GM21786 (cell line): ENCODE measurements at regions not wholly inside any gene's neighbourhood (a gene's known extent, or its start where the extent isn't known, plus 50 kb on each side); places are given as distances from the start of the nearest gene placed in this dataset.

ENCODE experiments used
- ATAC-seq: cut with Tn5 transposase; IDR thresholded peaks from one replicate; pipeline ENCODE4 v1.9.1; 2021; ENCODE audit not compliant: unreplicated experiment

- no peak for ATAC-seq
These were observed 460.6 kb upstream of the NR2F2 start for GRCh38 chr15:95869920-95870319.

DNA sequence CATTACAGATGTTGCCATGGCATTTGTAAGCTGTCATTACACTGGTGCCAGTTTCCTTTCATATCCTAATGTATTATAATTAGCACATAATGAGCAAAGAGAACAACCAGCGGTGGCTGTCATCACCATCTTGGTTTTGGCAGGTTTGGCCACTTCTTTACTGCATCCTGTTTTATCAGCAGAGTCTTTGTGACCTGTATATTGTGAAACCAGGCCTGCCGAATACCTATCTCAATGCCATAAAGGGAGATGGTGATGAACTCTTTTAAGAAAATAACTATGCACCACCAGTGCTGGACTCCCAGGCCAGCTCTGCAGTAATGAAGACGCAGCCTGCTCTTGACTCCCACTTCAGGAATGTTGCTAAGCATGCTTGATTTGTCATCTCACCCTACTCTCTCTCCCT is 458.1 kb upstream of the NR2F2 start:
- no peak for ATAC-seq

- ATAC-seq: no peak
These were observed 455.9 kb upstream of the NR2F2 start for GRCh38 chr15:95874637-95875036.

DNA sequence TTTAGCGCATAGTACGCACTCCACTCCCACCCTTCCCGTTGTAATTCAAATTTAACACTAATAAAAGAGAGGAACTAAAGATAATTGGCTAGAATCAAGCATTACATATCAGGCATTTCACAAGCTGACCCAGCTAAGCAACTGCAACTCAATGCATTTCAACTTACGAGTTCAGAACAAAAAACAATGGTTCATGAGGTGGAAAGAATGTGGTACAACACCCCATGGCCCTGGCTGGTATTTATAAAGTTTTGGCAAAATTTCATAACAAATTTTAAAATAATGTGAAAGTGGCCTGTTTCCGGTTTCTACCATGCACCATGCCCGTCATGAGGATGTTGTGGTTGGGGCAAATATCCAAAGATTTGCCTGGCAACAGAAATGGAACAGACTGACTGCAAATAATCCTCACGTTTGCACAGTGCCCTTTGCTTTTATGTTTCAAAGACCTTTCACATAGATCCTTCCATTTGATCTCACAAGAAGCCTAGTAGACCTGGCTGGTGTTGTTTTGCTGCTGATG is 455.3 kb upstream of the NR2F2 start:
- ATAC-seq: no peak

- no peak for ATAC-seq
These were observed 450.4 kb upstream of the NR2F2 start for GRCh38 chr15:95880031-95880570.

DNA sequence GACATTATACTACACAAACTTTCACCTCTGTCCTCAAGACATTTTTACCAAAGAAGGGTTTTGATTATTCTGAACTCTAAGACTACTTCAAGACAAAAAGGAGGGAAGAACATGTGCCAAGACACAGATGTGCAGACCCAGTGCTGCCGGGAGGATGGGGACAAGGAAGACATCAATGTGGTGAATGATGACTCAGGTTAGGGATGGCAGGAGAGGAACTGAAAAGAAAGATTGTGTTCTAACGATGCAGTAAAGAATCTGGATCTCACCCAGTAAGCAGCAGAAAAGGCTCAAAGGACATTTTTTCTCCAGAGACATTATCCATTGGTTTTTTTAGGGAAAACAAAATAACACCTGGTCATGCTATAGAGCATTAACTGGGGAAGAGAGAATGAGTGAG is 449.9 kb upstream of the NR2F2 start:
- ATAC-seq: no peak

- no peak for ATAC-seq
These were observed 447.4 kb upstream of the NR2F2 start for GRCh38 chr15:95883064-95883463.

- no peak for ATAC-seq
These were observed 446.2 kb upstream of the NR2F2 start for GRCh38 chr15:95884276-95884675.

- ATAC-seq: no peak
These were observed 442.7 kb upstream of the NR2F2 start for GRCh38 chr15:95887666-95888390.

DNA sequence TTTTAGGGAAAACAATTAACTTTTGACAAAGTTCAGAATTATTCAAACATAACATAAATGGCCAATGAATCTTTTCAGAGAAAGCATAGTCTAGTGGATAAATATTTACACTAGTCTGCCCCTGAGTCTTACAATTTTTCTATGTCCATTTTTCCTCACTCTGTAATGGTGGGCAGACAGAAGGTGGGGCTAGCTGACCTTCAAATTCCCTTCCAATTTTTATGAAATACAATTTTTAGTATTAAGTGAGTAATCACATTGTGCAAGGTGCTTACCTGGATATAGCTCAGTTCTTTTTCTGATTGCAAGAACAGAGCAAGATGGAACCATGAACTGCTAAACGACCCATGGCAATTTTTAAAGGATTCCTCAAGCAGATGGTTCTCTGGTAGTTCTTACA is 441.7 kb upstream of the NR2F2 start:
- ATAC-seq: no peak

GRCh38 chr15:95894407-95894956 is 436.0 kb upstream of the NR2F2 start:
- no peak for ATAC-seq

GRCh38 chr15:95895508-95895907 is 435.0 kb upstream of the NR2F2 start:
- ATAC-seq: no peak

DNA sequence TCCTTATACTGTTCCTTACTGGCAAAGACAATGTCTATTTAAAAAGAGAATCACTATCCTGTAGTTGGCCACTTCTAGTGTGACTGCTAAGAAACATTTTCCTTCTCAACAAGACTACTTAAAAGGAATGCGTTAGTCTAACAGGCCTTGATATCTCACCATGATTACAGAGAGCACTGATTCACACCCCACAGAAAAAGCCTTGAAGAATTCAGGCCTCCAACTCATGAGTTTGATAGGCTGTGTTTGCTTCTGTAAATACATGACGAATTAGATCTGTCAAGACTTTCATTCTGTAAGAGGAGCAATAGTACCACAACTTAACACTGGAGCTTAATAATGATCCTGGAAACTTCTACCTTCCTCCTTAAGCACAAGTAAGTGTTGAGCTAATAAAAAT is 432.8 kb upstream of the NR2F2 start:
- no peak for ATAC-seq

- ATAC-seq: no peak
These were observed 431.7 kb upstream of the NR2F2 start for GRCh38 chr15:95898761-95899160.

GRCh38 chr15:95901271-95901670 is 429.2 kb upstream of the NR2F2 start:
- ATAC-seq: no peak

GRCh38 chr15:95902606-95903005 is 427.9 kb upstream of the NR2F2 start:
- no peak for ATAC-seq

- no peak for ATAC-seq
These were observed 427.1 kb upstream of the NR2F2 start for GRCh38 chr15:95903352-95903751.

DNA sequence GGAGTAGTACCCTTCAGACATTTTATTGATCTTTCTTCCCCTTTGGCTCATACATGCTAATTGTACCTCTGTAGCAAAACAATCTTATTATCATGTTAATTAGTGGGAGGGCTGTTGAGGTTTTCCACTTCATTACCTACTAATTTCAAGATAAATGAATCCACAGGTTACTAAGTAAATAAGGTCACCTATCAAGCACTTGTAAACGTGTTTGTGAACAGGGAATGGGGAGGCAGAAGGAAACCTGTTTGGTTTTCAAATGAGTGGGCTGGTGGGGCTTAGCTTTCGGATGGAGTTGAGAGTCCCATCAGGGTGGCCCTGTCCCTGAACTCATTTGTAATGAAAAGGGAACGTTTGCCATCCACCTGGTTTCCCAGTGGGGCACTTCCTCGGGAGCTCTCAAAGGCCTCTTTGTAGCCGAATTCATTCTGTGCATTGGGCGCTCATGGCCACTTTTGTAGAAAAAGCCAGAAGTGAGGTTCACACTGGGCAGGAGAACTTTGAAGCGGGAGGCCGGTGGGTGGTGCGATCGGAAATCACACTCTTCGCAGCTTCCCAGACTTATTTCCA is 419.8 kb upstream of the NR2F2 start:
- no peak for ATAC-seq

DNA sequence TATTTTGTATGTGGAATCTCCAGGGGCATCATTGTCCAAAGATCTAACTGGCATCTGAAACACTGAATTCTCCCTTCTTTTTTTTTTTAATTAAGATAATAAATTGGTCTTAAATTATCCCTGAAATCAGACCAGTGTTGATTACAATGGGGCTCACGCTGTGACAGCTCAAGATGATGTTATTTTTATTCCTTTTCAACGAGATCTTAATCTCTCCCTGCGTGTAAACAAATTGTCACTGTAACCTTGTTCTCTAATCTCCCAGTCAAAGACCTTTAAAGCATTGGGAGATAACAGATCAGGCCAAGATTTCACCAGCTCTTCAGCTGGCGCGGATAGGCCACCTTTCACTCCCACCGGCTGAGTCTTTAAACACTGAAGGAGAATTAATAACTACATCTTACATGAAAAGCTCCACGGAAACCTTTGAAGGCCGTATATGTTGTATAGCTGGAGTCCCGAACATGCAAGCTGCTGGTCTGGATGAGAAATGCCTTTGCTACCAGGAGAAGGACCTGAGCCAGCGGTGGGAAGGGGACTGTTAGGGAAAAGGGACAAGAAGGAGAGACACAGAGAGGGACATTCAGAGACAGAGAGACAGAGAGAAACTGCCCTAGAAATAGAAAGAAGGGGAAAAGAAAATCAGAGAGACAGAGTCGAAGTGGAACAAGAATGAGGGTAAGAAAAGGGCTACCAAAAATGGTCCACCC is 418.8 kb upstream of the NR2F2 start:
- no peak for ATAC-seq

DNA sequence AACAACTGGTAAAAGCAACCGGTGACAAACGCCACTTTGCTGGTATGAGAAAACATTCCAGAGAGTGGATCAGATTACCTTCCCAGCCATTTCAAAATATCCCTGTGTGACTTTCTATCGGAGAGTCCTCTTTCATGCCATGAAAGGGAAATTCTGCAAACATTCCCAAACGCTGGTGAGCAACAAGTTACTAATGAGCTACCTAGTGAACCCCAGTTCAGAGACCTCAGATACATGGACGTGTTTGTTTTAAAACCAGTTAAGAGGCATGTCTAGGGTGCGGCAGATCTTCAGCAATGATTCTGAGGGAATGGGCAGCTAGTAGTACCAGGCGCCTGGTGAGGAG is 418.2 kb upstream of the NR2F2 start:
- no peak for ATAC-seq

DNA sequence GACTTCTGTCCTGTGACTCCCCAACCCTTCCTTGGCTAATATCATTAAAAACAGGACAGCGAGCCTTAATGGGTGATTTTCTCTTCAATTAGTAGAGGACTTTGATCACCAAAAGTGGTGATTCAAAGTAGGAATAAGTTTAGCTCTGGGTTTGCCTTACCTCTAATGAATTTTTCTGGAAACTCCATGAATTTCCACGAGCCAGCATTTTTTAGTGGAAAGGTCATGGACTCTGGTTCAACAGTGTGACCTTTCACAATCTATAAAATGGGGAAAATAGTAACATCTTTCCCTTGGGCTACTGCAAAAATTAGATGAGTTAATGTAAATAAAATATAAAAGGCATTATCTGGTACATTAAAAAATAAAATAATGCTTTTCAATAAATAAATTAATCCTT is 417.8 kb upstream of the NR2F2 start:
- ATAC-seq: no peak

DNA sequence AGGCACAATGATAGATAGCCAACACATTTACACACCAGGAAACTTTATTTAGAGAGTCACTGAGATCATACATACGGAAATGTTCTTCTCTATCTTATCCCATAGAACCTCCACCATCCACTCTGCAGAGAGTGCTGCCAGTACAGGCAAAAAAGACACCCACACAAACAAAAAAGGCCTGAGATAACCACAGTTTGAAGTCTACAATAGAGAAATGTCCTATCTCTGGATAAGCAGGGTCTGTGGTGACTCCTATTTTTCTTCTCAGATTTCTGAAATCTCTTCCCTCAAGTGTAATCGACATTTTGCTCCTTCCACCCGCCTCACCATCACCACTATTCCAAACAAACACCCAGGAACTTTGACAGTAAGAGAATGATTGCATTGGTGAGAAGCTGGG is 413.9 kb upstream of the NR2F2 start:
- no peak for ATAC-seq
